Activated T-cell treated with anti-CD3 and anti-CD28 coated beads for 24 hours (primary cell): ENCODE measurements at regions not wholly inside any gene's neighbourhood (a gene's known extent, or its start where the extent isn't known, plus 50 kb on each side); places are given as distances from the start of the nearest gene placed in this dataset.

Source experiments
- DNase-seq: peaks from one replicate; pipeline ENCODE4 v3.0.0-alpha.2; 2020; ENCODE audit warnings: low read depth

GRCh38 chr2:14684516-14684915 is 52.0 kb downstream of the LRATD1 start:
- no peak for DNase-seq

DNA sequence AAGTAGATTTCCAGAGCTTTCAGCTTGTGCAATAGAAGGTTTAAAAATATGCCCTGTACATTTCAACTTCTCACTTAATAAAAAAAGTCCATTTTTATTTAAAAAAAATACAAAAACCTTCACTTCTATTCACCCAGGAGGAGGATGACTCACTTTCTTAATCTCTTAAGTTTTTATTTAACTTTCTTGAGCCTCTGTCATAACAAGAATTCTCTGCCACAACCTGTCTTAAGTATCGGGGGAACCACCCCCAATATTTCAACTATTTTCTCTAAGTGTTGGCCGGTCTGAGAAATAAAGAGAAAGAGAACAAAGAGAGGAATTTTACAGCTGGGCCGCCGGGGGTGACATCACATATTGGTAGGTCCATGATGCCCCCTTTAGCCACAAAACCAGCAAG is 58.4 kb downstream of the LRATD1 start:
- DNase-seq: no peak

GRCh38 chr2:14693874-14694273 is 61.4 kb downstream of the LRATD1 start:
- no peak for DNase-seq

DNA sequence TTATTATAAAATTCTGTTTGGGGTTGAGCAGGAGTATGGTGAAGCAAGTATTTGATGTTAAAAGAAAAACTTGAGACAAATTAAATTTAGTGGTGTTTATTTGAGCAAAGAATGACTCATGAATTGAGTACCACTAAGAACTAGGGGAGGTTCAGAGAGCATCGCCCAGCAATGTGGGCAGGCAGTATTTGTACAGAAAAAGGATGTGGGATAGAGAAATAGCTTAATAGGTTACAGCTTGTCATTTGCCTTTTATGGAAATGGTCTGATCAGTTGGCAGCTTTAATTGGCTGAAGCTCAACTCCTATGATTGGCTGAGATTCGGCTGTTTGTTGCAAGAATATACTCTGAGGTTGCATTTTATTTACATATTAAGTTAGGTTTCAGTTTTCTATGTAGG is 68.2 kb downstream of the LRATD1 start:
- DNase-seq: no peak

- DNase-seq: no peak
These were observed 69.7 kb downstream of the LRATD1 start for GRCh38 chr2:14702258-14702657.

DNA sequence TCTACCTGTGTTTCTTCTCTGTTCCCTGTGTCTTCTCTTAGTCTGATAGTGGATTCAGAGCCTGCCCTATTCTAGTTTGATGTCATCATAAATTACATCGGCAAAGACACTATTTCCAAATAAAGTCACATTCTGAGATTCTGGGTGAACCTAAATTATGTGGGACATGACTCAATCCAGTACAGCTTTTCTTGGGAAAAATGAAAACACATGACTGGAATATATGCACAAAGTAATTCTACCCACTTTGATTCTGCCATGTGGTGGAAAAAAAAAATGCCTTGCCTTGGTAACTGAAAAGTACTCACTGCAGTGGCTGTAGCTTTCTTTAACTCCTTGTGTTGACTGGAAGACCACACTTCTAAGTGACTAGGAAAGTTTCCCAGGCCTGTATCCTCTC is 73.7 kb downstream of the LRATD1 start:
- no peak for DNase-seq

DNA sequence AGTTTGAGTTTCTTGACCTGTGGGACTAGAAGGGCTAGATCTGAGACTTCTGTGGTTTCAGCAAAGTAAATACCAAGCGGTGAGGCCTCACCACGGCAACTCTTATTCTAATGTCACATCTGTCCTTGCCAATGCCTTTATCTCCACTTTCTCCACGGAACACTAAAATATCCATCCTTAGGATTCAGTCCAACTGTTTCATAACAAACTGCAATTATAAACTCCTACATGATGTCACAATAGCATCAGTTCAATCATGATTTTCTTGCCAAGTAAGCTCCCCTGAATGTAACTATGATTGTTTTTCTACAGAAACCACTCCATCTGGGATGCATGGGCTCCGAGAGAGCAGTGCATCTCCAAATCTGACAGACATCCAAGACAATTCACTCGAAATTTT is 79.6 kb downstream of the LRATD1 start:
- no peak for DNase-seq

DNA sequence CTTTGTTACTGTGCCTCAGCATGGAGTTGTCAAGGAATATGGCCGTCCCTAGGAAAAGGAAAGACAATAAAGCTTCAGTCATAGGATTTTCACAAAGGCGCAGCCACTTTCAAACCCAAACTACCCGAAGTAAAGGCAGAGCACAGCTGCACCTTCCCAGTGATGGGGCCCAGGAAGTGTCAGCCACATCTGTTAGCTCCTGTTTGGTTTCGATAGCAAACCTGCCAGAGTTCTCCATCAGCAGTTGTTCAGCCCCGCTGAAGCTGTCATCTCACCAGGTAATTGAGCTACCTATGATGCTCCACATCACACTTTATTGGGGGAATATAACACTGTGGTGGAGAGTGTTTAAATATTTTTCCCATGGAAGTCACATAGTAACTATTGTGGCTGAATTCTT is 80.7 kb downstream of the LRATD1 start:
- no peak for DNase-seq

DNA sequence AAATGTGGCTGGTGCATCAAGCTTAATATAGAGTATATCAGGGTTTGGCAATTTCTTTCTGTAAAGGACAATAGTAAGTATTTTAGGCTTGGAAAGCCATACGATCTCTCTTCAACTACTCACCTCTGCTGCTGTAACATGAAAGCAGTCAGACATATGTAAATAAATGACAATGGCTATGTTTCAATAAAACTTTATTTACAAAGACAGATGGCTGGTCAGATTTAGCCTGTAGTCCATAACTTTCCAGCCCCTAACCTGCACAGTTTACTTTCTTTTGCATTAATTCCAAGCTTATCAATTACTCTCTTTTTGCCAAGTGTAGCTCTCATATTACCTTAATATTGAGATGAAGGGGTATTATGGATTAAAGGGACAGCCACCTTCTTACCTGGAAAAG is 83.1 kb downstream of the LRATD1 start:
- DNase-seq: no peak

GRCh38 chr2:14716319-14716718 is 83.8 kb downstream of the LRATD1 start:
- no peak for DNase-seq

GRCh38 chr2:14717131-14717530 is 84.6 kb downstream of the LRATD1 start:
- DNase-seq: no peak

DNA sequence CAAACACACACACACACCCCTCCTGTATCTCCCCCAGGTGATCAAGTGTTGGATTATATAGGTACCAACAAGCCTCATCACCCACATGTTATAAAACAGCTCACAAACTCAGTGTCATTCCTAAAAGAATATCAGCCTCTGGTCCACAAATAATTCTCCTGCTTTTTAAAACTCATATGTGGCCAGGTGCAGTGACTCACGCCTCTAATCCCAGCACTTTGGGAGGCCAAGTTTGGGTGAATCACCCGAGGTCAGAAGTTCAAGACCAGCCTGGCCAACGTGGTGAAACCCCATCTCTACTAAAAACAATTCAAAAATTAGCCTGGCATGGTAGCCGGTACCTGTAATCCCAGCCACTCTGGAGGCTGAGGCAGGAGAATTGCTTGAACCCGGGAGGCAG is 87.8 kb downstream of the LRATD1 start:
- no peak for DNase-seq

DNA sequence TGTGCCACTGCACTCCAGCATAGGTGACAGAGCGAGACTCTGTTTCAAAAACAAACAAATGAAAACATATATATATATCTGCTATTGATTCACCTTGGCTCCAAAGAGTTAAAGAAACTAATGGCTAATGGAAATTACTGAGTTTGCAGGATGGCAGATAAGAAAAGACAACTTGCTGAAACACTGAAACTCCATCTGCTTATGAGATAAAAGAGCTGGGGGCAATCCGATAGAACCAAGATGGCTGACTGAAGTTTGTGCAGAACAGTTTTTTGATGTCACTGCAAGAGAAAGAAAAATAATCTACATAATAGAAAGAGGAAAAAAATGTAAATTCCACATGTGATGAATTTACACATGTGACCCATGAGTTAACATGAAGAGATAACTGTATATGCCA is 88.2 kb downstream of the LRATD1 start:
- no peak for DNase-seq

DNA sequence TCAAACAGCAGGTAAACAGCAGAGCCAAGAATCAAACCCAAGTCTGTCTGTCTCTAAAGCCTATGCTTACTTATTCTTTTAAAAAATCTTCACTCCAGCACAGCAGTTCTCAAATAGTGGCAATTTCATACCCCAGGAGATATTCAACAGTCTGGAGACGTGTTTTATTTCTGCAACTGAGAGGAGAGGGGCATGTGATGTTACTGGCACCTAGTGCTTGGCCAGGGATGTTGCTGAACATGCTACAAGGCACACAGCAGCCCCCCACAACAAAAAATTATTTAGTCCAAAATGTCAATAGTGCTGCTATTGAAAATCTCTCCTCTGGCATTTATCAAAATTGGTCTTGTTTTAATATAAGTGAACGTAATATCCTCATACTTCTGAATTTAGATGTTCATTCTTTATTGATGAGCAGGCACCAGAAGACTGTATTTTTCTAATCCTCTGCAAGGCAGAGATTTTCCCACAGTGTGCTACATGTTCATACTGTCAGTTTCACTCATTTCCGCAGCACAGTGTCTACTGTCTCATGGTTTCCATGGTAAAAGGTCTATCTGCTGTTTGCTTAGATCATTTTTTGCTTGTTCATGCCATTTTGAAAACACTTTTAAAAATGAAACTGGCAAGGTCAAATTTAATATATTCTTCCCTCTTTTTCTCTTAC is 90.5 kb downstream of the LRATD1 start:
- DNase-seq: no peak

DNA sequence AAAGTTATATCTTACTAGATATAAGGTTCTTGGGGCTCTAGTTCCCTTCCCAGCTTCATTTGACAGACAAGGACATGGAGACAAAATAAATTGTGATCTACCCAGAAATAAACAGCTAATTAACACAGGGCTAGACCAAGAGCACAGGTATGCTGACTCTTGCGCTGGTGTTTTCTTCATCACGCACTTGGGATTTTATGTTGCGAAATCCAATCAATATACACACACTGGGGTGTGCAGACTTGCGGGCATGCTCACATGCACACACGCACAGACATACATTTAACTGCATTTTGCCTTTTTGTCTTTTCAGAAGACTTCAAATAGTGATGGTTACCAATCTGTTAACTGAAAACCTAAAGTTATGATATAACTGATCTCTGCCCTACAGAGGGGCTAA is 91.2 kb downstream of the LRATD1 start:
- DNase-seq: no peak

- no peak for DNase-seq
These were observed 103.2 kb downstream of the LRATD1 start for GRCh38 chr2:14735696-14736095.

- DNase-seq: no peak
These were observed 104.7 kb downstream of the LRATD1 start for GRCh38 chr2:14737201-14737600.

DNA sequence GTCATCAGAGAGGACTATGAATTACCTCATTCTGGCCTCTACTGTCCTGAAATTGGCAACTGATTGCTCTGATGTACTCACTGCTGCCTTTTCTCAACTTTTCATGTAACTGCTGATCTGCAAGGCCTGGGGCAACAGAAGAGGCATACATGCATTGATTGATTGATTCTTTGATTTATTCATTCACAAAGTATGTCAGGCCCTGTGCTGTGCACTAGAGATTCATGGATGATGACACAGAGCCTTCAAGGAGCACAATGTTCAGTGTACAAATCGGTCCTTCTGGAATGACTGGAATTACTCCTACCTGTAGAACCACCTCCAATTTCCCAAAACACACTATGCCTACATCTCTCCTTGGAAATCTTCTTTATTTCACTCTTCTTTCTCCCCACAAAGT is 111.3 kb downstream of the LRATD1 start:
- DNase-seq: no peak

- no peak for DNase-seq
These were observed 113.0 kb downstream of the LRATD1 start for GRCh38 chr2:14745288-14746076.

GRCh38 chr2:14746133-14746532 is 113.6 kb downstream of the LRATD1 start:
- no peak for DNase-seq

- no peak for DNase-seq
These were observed 114.9 kb downstream of the LRATD1 start for GRCh38 chr2:14747447-14747846.

GRCh38 chr2:14749884-14750283 is 117.4 kb downstream of the LRATD1 start:
- no peak for DNase-seq

- DNase-seq: no peak
These were observed 117.9 kb downstream of the LRATD1 start for GRCh38 chr2:14750433-14750832.

DNA sequence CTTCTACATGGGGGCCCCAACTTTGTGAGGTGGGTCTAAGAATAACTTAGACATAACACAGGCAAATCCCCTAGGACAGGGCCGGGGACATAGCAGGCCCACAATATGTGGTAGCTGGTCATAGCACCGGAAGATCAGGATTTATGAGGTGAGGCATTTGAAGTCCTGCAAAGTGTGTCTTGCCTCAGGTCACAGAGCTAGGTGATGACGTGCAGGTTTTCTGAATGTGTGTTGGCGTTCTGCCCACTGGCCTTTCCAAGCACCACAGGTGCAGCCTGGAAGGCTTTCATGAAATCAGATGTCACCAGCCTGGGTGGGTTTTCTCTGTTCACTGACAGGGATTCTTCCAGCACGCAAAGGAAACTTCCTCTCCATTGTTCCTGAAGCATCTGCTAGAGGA is 119.1 kb downstream of the LRATD1 start:
- DNase-seq: no peak
